ENCODE measurements at regions not wholly inside any gene's neighbourhood (a gene's known extent, or its start where the extent isn't known, plus 50 kb on each side); places are given as distances from the start of the nearest gene placed in this dataset.

DNA sequence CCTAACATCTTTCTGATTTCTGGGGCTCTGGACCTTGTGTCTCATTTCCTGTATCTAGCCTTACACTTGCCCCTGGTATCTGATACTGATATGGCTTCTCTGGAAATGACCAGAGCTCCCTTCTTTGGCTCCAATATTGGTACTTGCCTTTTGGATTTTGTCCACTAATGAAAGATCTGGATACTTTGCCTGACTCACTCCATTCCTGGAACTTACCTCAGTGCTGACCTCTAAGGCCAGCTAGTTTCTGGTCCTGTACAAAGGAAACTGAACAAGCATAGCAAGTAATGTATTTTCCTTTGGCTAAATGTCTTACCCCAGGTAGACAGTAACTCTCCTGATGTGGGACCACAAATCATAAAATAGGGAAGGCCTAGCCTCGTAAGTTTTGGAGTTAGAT, 93.8 kb upstream of the SLC4A7 start:
- H3K27ac ChIP-seq, result no peak overlapping the region
- no peaks in the 10 kb centered on the region for H3K27me3 ChIP-seq
- no peaks in the 10 kb centered on the region for H3K36me3 ChIP-seq
- peak in 1 of 2 donors; percentile 37 for DNase-seq (ENCODE audit: low read depth in 1 of 2, low spot score in 1 of 2)
- no peaks in the 10 kb centered on the region for H3K4me1 ChIP-seq (ENCODE audit: low read depth)
- TF ChIP-seq, protein P1, sequence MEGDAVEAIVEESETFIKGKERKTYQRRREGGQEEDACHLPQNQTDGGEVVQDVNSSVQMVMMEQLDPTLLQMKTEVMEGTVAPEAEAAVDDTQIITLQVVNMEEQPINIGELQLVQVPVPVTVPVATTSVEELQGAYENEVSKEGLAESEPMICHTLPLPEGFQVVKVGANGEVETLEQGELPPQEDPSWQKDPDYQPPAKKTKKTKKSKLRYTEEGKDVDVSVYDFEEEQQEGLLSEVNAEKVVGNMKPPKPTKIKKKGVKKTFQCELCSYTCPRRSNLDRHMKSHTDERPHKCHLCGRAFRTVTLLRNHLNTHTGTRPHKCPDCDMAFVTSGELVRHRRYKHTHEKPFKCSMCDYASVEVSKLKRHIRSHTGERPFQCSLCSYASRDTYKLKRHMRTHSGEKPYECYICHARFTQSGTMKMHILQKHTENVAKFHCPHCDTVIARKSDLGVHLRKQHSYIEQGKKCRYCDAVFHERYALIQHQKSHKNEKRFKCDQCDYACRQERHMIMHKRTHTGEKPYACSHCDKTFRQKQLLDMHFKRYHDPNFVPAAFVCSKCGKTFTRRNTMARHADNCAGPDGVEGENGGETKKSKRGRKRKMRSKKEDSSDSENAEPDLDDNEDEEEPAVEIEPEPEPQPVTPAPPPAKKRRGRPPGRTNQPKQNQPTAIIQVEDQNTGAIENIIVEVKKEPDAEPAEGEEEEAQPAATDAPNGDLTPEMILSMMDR (IDR thresholded peaks at IDR 0.05; ENCODE audit: low read depth, low read length), result no peak
- no peaks in the 10 kb centered on the region for H3K9me3 ChIP-seq (ENCODE audit: low read depth)
- H3K4me3 ChIP-seq, result no peak overlapping the region

DNA sequence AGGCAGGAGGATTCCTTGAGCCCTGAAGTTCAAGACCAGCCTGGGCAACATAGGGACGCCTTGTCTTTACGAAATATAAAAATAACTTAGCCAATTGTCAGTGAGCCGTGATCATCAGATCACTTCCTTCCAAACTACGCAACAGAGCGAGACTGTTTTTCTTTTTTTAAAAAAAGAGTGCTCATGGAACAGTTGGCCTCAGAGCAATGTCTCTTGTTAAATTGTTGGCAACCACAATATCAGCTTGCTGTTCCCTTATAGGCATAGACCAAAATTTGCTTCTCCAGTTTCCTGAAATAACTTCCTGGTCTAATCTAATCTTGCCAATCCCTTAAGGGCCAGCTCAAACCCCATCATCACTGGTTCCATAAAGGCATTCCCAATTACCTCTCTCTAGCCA, 93.3 kb upstream of the SLC4A7 start:
- Histone ChIP-seq H3K27me3 (no peaks in the 10 kb centered on the region), H3K36me3 (no peaks in the 10 kb centered on the region), H3K9me3 (ENCODE audit: low read depth) (no peaks in the 10 kb centered on the region), H3K27ac (no peak overlapping the region), H3K4me3 (no peak overlapping the region), H3K4me1 (ENCODE audit: low read depth) (no peaks in the 10 kb centered on the region)
- peak in 1 of 2 donors; percentile 69 for DNase-seq (ENCODE audit: low read depth in 1 of 2, low spot score in 1 of 2)
- TF ChIP-seq, protein P1 (IDR thresholded peaks at IDR 0.05; ENCODE audit: low read depth, low read length), result no peak

DNA sequence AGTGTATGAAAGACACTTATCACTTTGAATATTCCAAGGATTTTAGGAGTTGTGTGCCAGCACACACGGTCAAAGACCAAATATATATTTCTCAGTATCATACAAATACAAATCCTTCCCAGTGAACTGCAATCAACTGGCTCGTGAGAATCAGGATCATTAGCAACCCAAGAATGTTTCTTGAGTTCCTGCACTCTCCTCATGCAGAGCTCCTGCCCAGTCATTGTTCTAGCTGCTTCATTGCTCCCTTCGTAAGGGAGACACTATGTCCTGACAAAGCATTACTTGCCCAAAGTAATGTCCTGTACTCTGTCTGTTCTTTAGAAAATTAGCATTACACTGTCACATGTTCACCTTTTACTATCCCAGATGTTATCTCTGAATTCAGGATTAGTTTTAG, 92.0 kb upstream of the SLC4A7 start:
- no peak overlapping the region for H3K27ac ChIP-seq
- H3K9me3 ChIP-seq (ENCODE audit: low read depth), result no peaks in the 10 kb centered on the region
- TF ChIP-seq, protein P1 (IDR thresholded peaks at IDR 0.05; ENCODE audit: low read depth, low read length), result no peak

DNA sequence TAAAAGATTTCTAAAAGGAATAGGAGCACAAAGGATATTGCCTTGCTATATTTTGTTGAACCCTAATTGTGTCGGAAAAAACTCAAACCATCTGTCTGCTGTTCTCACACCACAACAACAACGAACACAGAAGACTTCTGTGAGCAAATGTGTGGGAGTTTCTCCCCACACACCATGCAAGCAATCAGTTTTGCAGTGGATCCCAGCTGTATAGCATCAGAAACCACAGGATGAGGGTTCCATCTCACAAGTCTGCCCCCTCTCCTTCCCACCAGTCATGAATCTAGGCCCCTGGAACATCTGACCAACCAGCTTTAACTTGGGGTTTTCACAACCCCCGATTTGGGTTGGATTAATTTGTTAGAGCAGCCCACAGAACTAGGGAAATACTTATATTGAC, 91.3 kb upstream of the SLC4A7 start:
- H3K36me3 ChIP-seq, result no peaks in the 10 kb centered on the region
- TF ChIP-seq, protein P1 (IDR thresholded peaks at IDR 0.05; ENCODE audit: low read depth, low read length), result no peak
- H3K4me1 ChIP-seq (ENCODE audit: low read depth), result no peaks in the 10 kb centered on the region
- H3K9me3 ChIP-seq (ENCODE audit: low read depth), result no peaks in the 10 kb centered on the region
- H3K27ac ChIP-seq, result no peak overlapping the region
- peak in 1 of 2 donors; percentile 74 for DNase-seq (ENCODE audit: low read depth in 1 of 2, low spot score in 1 of 2)
- H3K27me3 ChIP-seq, result no peaks in the 10 kb centered on the region
- H3K4me3 ChIP-seq, result no peak overlapping the region

More for the DNA sequence above, 92.0 kb upstream of the SLC4A7 start:
- Histone ChIP-seq H3K36me3 (no peaks in the 10 kb centered on the region), H3K4me3 (no peak overlapping the region), H3K27me3 (no peaks in the 10 kb centered on the region), H3K4me1 (ENCODE audit: low read depth) (no peaks in the 10 kb centered on the region)
- no peak for DNase-seq (ENCODE audit: low read depth in 1 of 2, low spot score in 1 of 2)

DNA sequence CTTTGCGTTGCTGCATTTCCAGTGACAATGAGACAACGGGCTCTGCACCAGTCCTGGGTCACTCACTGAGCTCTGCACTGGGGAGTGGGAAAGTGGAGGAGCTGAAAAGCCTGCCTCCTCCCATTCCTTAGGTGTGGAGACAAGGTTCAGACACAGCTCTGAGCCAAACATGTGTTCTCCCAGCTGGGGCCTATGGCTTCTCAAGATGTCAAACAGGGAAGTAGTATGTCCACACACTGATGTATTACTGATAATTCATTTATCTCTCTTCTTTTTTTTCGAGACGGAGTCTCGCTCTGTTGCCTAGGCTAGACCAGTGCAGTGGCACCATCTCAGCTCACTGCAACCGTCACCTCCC, 90.2 kb upstream of the SLC4A7 start:
- no peak for DNase-seq (ENCODE audit: low read depth in 1 of 2, low spot score in 1 of 2)
- Histone ChIP-seq H3K27me3 (no peaks in the 10 kb centered on the region), H3K9me3 (ENCODE audit: low read depth) (no peaks in the 10 kb centered on the region), H3K27ac (no peak overlapping the region), H3K4me3 (no peak overlapping the region), H3K36me3 (no peaks in the 10 kb centered on the region), H3K4me1 (ENCODE audit: low read depth) (no peaks in the 10 kb centered on the region)
- TF ChIP-seq, protein P1 (IDR thresholded peaks at IDR 0.05; ENCODE audit: low read depth, low read length), result no peak

All from cardiac muscle cell (in vitro differentiated cells and primary cell).